IMR-90 (cell line): ENCODE measurements at regions not wholly inside any gene's neighbourhood (a gene's known extent, or its start where the extent isn't known, plus 50 kb on each side); places are given as distances from the start of the nearest gene placed in this dataset.

Source experiments
- ATAC-seq: fragments of 200-7000 bp; cut with Tn5 transposase; 2 replicates; pipeline ENCODE4 v1.9.1; 2020; ENCODE audit warnings: low read depth, mild to moderate bottlenecking, moderate library complexity
- BruUV-seq: library from RNA; stranded (reverse); fragments of 400-500 nt; replicated peaks from 2 replicates; lab custom pipeline; 2021; lab: Mats Ljungman, UMichigan
- CTCF ChIA-PET: fragments of 300-600 bp; formaldehyde crosslinking; extraction: SDS; loops from one replicate; lab custom pipeline; 2021; ENCODE audit warnings: antibody characterized with exemption; lab: Yijun Ruan, JAX
- POLR2A ChIA-PET: fragments of 300-600 bp; sonication (Branson Sonifier 250); formaldehyde crosslinking; loops from one replicate; lab custom pipeline; 2022; ENCODE audit warnings: antibody characterized with exemption; ENCODE audit not compliant: unreplicated experiment; lab: Charles Lee
- DNase-seq: peaks from one replicate; pipeline ENCODE4 v3.0.0; 2013
- H2AFZ ChIP-seq: replicated peaks from 2 replicates; pipeline ENCODE3; 2013; ENCODE audit warnings: low read length, mild to moderate bottlenecking; ENCODE audit not compliant: poor library complexity
- H2AK5ac ChIP-seq: 2 replicates; pipeline ENCODE4 v1.6.1; 2013; ENCODE audit warnings: low read depth, low read length, inconsistent platforms
- H2AK9ac ChIP-seq: replicated peaks from 2 replicates; pipeline ENCODE3; 2013; ENCODE audit warnings: mild to moderate bottlenecking, low read depth, low read length, moderate library complexity; ENCODE audit not compliant: poor library complexity
- H2BK120ac ChIP-seq: 2 replicates; pipeline ENCODE4 v1.6.1; 2013; ENCODE audit warnings: low read depth, low read length, inconsistent platforms
- H2BK15ac ChIP-seq: 3 replicates; pipeline ENCODE4 v1.6.1; 2013; ENCODE audit warnings: low read depth, low read length, inconsistent platforms
- H2BK20ac ChIP-seq: 2 replicates; pipeline ENCODE4 v1.6.1; 2013; ENCODE audit warnings: low read depth, mild to moderate bottlenecking, inconsistent platforms, low read length, moderate library complexity
- H2BK5ac ChIP-seq: 2 replicates; pipeline ENCODE4 v1.6.1; 2013; ENCODE audit warnings: mild to moderate bottlenecking, low read depth, low read length, inconsistent platforms; ENCODE audit not compliant: poor library complexity, severe bottlenecking
- H3K14ac ChIP-seq: replicated peaks from 2 replicates; pipeline ENCODE4 v1.6.1; 2013; ENCODE audit warnings: low read depth, low read length, inconsistent platforms
- H3K18ac ChIP-seq: 2 replicates; pipeline ENCODE4 v1.6.1; 2013; ENCODE audit warnings: low read depth, low read length, control low read depth
- H3K23ac ChIP-seq: 2 replicates; pipeline ENCODE4 v1.6.1; 2013; ENCODE audit warnings: low read depth, low read length, inconsistent platforms
- H3K27ac ChIP-seq: 2 replicates; pipeline ENCODE4 v1.5.1; 2013; ENCODE audit warnings: mild to moderate bottlenecking, control low read depth, low read length; ENCODE audit not compliant: insufficient read depth
- H3K27me3 ChIP-seq: 2 replicates; pipeline ENCODE4 v1.6.1; 2013; ENCODE audit warnings: low read length; ENCODE audit not compliant: control insufficient read depth, insufficient read depth
- H3K36me3 ChIP-seq: 2 replicates; pipeline ENCODE4 v1.6.1; 2013; ENCODE audit warnings: low read length, mixed read lengths; ENCODE audit not compliant: control insufficient read depth, insufficient read depth
- H3K4ac ChIP-seq: 2 replicates; pipeline ENCODE4 v1.6.1; 2013; ENCODE audit warnings: low read depth, low read length, inconsistent platforms
- H3K4me1 ChIP-seq: 2 replicates; pipeline ENCODE4 v1.6.1; 2013; ENCODE audit warnings: low read length, mixed read lengths; ENCODE audit not compliant: control insufficient read depth, insufficient read depth
- H3K4me2 ChIP-seq: 2 replicates; pipeline ENCODE4 v1.6.1; 2013; ENCODE audit warnings: low read depth, mild to moderate bottlenecking, control low read depth, low read length, moderate library complexity
- H3K4me3 ChIP-seq: 2 replicates; pipeline ENCODE4 v1.5.1; 2013; ENCODE audit warnings: low read depth, mild to moderate bottlenecking, control low read depth, low read length, moderate library complexity; ENCODE audit not compliant: insufficient read depth
- H3K56ac ChIP-seq: 2 replicates; pipeline ENCODE4 v1.6.1; 2013; ENCODE audit warnings: low read length, inconsistent platforms; ENCODE audit not compliant: insufficient read depth; ENCODE audit errors: extremely low read depth
- H3K79me1 ChIP-seq, 2 experiments: 2 replicates each; pipeline ENCODE4 v1.6.1; 2013; ENCODE audit warnings: low read length in 2 of 2, inconsistent platforms in 1 of 2, low read depth in 1 of 2
- H3K9ac ChIP-seq: 2 replicates; pipeline ENCODE4 v1.6.1; 2013; ENCODE audit warnings: low read depth, low read length, control low read depth
- H3K9me1 ChIP-seq: 2 replicates; pipeline ENCODE4 v1.6.1; 2013; ENCODE audit warnings: low read length, inconsistent platforms; ENCODE audit not compliant: insufficient read depth
- H3K9me3 ChIP-seq: 2 replicates; pipeline ENCODE4 v1.6.1; 2013; ENCODE audit warnings: low read length; ENCODE audit not compliant: control insufficient read depth, insufficient read depth
- H4K20me1 ChIP-seq: 2 replicates; pipeline ENCODE4 v1.6.1; 2013; ENCODE audit warnings: low read length, inconsistent platforms; ENCODE audit not compliant: insufficient read depth
- H4K5ac ChIP-seq: 2 replicates; pipeline ENCODE4 v1.6.1; 2013; ENCODE audit warnings: mild to moderate bottlenecking, low read depth, low read length, control low read depth
- H4K8ac ChIP-seq, 2 experiments: 2 replicates each; pipeline ENCODE4 v1.6.1; 2013; ENCODE audit warnings: low read depth in 2 of 2, low read length in 2 of 2, control low read depth in 1 of 2, inconsistent platforms in 1 of 2
- H4K91ac ChIP-seq: 2 replicates; pipeline ENCODE4 v1.6.1; 2013; ENCODE audit warnings: low read depth, low read length, inconsistent platforms; ENCODE audit not compliant: insufficient read depth
- BHLHE40 ChIP-seq: fragments of 150-350 bp; IDR thresholded peaks from 2 replicates; pipeline ENCODE4 v1.6.1; 2016; ENCODE audit warnings: mild to moderate bottlenecking, low read depth, low read length
- CEBPB ChIP-seq: IDR thresholded peaks from 2 replicates; pipeline ENCODE4 v1.6.1; 2012; ENCODE audit warnings: low read depth, low read length, improper control_type of control experiment
- CHD1 ChIP-seq: IDR thresholded peaks from 2 replicates; pipeline ENCODE4 v1.6.1; 2012; ENCODE audit warnings: low read depth, low read length, improper control_type of control experiment
- CTCF ChIP-seq: conservative IDR thresholded peaks from 2 replicates; pipeline ENCODE4 v1.5.1; 2012; ENCODE audit warnings: mild to moderate bottlenecking, low read depth, low read length, improper control_type of control experiment
- ELK1 ChIP-seq: fragments of 150-350 bp; IDR thresholded peaks from 2 replicates; pipeline ENCODE4 v1.6.1; 2016; ENCODE audit warnings: low read depth, mild to moderate bottlenecking, low read length, moderate library complexity, borderline replicate concordance
- FOS ChIP-seq: fragments of 150-350 bp; IDR thresholded peaks from 2 replicates; pipeline ENCODE4 v1.6.1; 2016; ENCODE audit warnings: low read depth, low read length
- MAFK ChIP-seq: IDR thresholded peaks from 2 replicates; pipeline ENCODE4 v1.6.1; 2012; ENCODE audit warnings: low read depth, low read length, improper control_type of control experiment
- MAZ ChIP-seq: IDR thresholded peaks from 2 replicates; pipeline ENCODE4 v1.6.1; 2012; ENCODE audit warnings: low read depth, mild to moderate bottlenecking, low read length, improper control_type of control experiment, moderate library complexity, borderline replicate concordance
- MXI1 ChIP-seq: IDR thresholded peaks from 2 replicates; pipeline ENCODE4 v1.6.1; 2012; ENCODE audit warnings: low read depth, mild to moderate bottlenecking, low read length, moderate library complexity, borderline replicate concordance
- NFE2L2 ChIP-seq: fragments of 150-350 bp; IDR thresholded peaks from 2 replicates; pipeline ENCODE4 v1.6.1; 2016; ENCODE audit warnings: low read depth, mild to moderate bottlenecking, low read length
- POLR2A ChIP-seq: IDR thresholded peaks from 2 replicates; pipeline ENCODE4 v1.6.1; 2012; ENCODE audit warnings: mild to moderate bottlenecking, low read depth, low read length
- RAD21 ChIP-seq: IDR thresholded peaks from 2 replicates; pipeline ENCODE4 v1.6.1; 2012; ENCODE audit warnings: low read length, improper control_type of control experiment
- RCOR1 ChIP-seq: IDR thresholded peaks from 2 replicates; pipeline ENCODE4 v1.6.1; 2012; ENCODE audit warnings: mild to moderate bottlenecking, low read length, improper control_type of control experiment; ENCODE audit not compliant: insufficient replicate concordance
- RFX5 ChIP-seq: IDR thresholded peaks from 2 replicates; pipeline ENCODE4 v1.8.0; 2012; ENCODE audit warnings: low read depth, mild to moderate bottlenecking, low read length, moderate library complexity
- SMC3 ChIP-seq: fragments of 150-350 bp; IDR thresholded peaks from 2 replicates; pipeline ENCODE4 v1.6.1; 2016; ENCODE audit warnings: low read depth, mild to moderate bottlenecking, antibody characterized with exemption, low read length, moderate library complexity
- WGBS, 2 experiments: methylation state at CpG; one replicate each; pipeline versions ENCODE4 v1.1.5 to v1.1.7; 2013; ENCODE audit warnings: missing lambda C conversion rate in 2 of 2; ENCODE audit not compliant: insufficient read length in 1 of 2; ENCODE audit errors: extremely low coverage in 2 of 2; 5-methylcytosine and 5-hydroxymethylcytosine counted together
- dilution Hi-C: fragments of 300-500 bp; cut with HindIII; formaldehyde crosslinking; loops from one replicate; pipeline ENCODE4 v1.14.3; 2018; ENCODE audit warnings: low sequenced_read_pairs; ENCODE audit not compliant: unreplicated experiment
- in situ Hi-C: fragments of 300-500 bp; cut with MboI; formaldehyde crosslinking; loops from 3 replicates; pipeline ENCODE4 v1.14.3; 2019; ENCODE audit warnings: low sequenced_read_pairs, inconsistent platforms, mixed read lengths
- intact Hi-C: fragments of 100-400 bp; cut with micrococcal nuclease; formaldehyde crosslinking; loops from 2 replicates; pipeline ENCODE4 v1.10.0; 2022
- TF ChIP-seq, protein P1 (sequence below): fragments of 150-350 bp; IDR thresholded peaks from 2 replicates; pipeline ENCODE4 v1.6.1; 2017; ENCODE audit warnings: mild to moderate bottlenecking, antibody characterized with exemption, low read length, low read depth

DNA sequence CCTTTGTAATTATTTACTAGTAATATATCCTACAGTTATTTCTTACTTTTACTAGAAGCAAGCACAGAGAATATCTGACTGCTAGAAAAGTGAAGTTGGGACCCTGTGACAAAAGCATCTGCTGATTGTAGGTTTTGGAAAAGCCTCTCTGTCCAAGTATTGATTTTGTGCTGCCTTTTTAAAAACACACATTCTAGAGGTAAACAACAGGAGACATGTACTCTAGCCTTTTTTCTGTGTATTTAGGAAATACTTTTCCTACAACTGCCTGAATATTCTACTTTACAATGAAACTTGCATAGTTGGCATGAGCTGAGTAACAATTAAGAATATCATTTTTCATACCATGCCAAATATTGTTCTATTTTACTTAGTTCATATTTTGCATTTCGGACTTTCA, 1249.0 kb downstream of the SLC16A7 start:
- in situ Hi-C loops: no loop called here
- no peak for ATAC-seq
- H2BK15ac ChIP-seq: no peak overlapping the region
- H3K18ac ChIP-seq: no peak overlapping the region
- H3K4me2 ChIP-seq: no peak overlapping the region
- no peak overlapping the region for H3K23ac ChIP-seq
- TF ChIP-seq NFE2L2 (no peak), RCOR1 (no peak), CHD1 (no peak), MXI1 (no peak), ELK1 (no peak), RFX5 (no peak), CTCF (no peak), MAFK (no peak), CEBPB (no peak), SMC3 (no peak), MAZ (no peak), POLR2A (no peak), FOS (no peak), RAD21 (no peak), BHLHE40 (no peak)
- TF ChIP-seq, protein P1, sequence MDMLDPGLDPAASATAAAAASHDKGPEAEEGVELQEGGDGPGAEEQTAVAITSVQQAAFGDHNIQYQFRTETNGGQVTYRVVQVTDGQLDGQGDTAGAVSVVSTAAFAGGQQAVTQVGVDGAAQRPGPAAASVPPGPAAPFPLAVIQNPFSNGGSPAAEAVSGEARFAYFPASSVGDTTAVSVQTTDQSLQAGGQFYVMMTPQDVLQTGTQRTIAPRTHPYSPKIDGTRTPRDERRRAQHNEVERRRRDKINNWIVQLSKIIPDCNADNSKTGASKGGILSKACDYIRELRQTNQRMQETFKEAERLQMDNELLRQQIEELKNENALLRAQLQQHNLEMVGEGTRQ: no peak
- no peak overlapping the region for H4K91ac ChIP-seq
- H3K9me1 ChIP-seq: no peaks in the 10 kb centered on the region
- POLR2A ChIA-PET: no interaction called here
- no TSS peak for BruUV-seq
- intact Hi-C loops: no loop called here
- CTCF ChIA-PET: no interaction called here
- no peaks in the 10 kb centered on the region for H3K27me3 ChIP-seq
- no peaks in the 10 kb centered on the region for H4K20me1 ChIP-seq
- H2AK5ac ChIP-seq: no peak overlapping the region
- no peak overlapping the region for H2BK5ac ChIP-seq
- H3K9ac ChIP-seq: no peak overlapping the region
- H3K79me1 ChIP-seq: no peaks in the 10 kb centered on the region
- no peaks in the 10 kb centered on the region for H3K4me1 ChIP-seq
- H3K56ac ChIP-seq: no peak overlapping the region
- no peak overlapping the region for H2BK120ac ChIP-seq
- no peak overlapping the region for H2AK9ac ChIP-seq
- no peak overlapping the region for H4K8ac ChIP-seq
- no peak overlapping the region for H3K14ac ChIP-seq
- no peaks in the 10 kb centered on the region for H3K36me3 ChIP-seq
- no peaks in the 10 kb centered on the region for H3K9me3 ChIP-seq
- no peak overlapping the region for H3K4me3 ChIP-seq
- no peak overlapping the region for H2BK20ac ChIP-seq
- H3K27ac ChIP-seq: no peak overlapping the region
- WGBS, 2 experiments: no CpG with 5 or more reads among the region's 1 CpG
- H4K5ac ChIP-seq: no peak overlapping the region
- H3K4ac ChIP-seq: no peak overlapping the region
- H2AFZ ChIP-seq: no peak overlapping the region
- dilution Hi-C loops: no loop called here
- no peak for DNase-seq
